K562 (cell line): ENCODE measurements at regions not wholly inside any gene's neighbourhood (a gene's known extent, or its start where the extent isn't known, plus 50 kb on each side); places are given as distances from the start of the nearest gene placed in this dataset.

Experiments used
- ATAC-seq: fragments of 200-7000 bp; cut with Tn5 transposase; 3 replicates; pipeline ENCODE4 v1.9.1; 2020; ENCODE audit warnings: moderate library complexity
- BruUV-seq: library from RNA; stranded (reverse); fragments of 400-500 nt; replicated peaks from 2 replicates; lab custom pipeline; 2021; lab: Mats Ljungman, UMichigan
- CTCF ChIA-PET: fragments of 300-600 bp; formaldehyde crosslinking; extraction: SDS; loops from one replicate; lab custom pipeline; 2021; ENCODE audit warnings: low intra/inter-chr PET ratio; lab: Yijun Ruan, JAX
- POLR2A ChIA-PET: fragments of 300-600, 350-650 bp; sonication (Branson Sonifier 250); formaldehyde crosslinking; extraction: SDS; loops from one replicate; lab custom pipeline; 2021; ENCODE audit warnings: antibody characterized with exemption, inconsistent platforms; lab: Yijun Ruan, JAX
- DNase-seq, 4 experiments: peaks; one replicate each; pipeline versions ENCODE4 v3.0.0 to v3.0.0-alpha.2; 2011 to 2018; ENCODE audit warnings: low spot score in 3 of 4, mixed read lengths in 3 of 4; ENCODE audit errors: extremely low read depth in 1 of 4
- FAIRE-seq: peaks from 2 replicates; lab custom pipeline; 2011; peaks lifted over from hg19 to GRCh38; lab: Jason Lieb, UNC
- H2AFZ ChIP-seq: 2 replicates; pipeline ENCODE4 v1.6.0; 2011; ENCODE audit warnings: low read depth, low read length, control low read depth, inconsistent platforms
- H3K27ac ChIP-seq: fragments of 200-600 bp; 3 replicates; pipeline ENCODE4 v1.8.0; 2011; ENCODE audit warnings: low read depth, mild to moderate bottlenecking, control low read depth, inconsistent platforms, low read length, moderate library complexity, mixed read lengths; ENCODE audit errors: extremely low read depth
- H3K27me3 ChIP-seq, 2 experiments: fragments of 300-600 bp in 1 of 2; 2 replicates in 1 of 2; 3 replicates in 1 of 2; pipeline versions ENCODE4 v1.6.0 to v1.8.0; 2011; ENCODE audit warnings: inconsistent platforms in 2 of 2, low read length in 2 of 2, mild to moderate bottlenecking in 1 of 2, mixed read lengths in 1 of 2, moderate library complexity in 1 of 2; ENCODE audit not compliant: control insufficient read depth in 2 of 2, insufficient read depth in 2 of 2
- H3K36me3 ChIP-seq: fragments of 300-600 bp; 3 replicates; pipeline ENCODE4 v1.8.0; 2011; ENCODE audit warnings: mild to moderate bottlenecking, low read length, inconsistent platforms; ENCODE audit not compliant: control insufficient read depth, insufficient read depth
- H3K4me1 ChIP-seq, 2 experiments: fragments of 200-600 bp in 1 of 2; replicated peaks in 1 of 2; 2 replicates in 1 of 2; 3 replicates in 1 of 2; pipeline versions ENCODE4 v1.5.1 to v1.8.0; 2011; ENCODE audit warnings: inconsistent platforms in 2 of 2, low read length in 2 of 2, mild to moderate bottlenecking in 1 of 2, mixed read lengths in 1 of 2, moderate library complexity in 1 of 2; ENCODE audit not compliant: control insufficient read depth in 2 of 2, insufficient read depth in 2 of 2
- H3K4me2 ChIP-seq: 2 replicates; pipeline ENCODE4 v1.6.1; 2011; ENCODE audit warnings: low read length, control low read depth, inconsistent platforms, mixed read lengths; ENCODE audit not compliant: insufficient read depth
- H3K4me3 ChIP-seq: fragments of 200-600 bp; sonication (generic), shearing (Covaris generic); 2 replicates; pipeline ENCODE4 v1.5.1; 2016; ENCODE audit warnings: control low read depth, inconsistent platforms
- H3K79me2 ChIP-seq: fragments of 200-600 bp; 3 replicates; pipeline ENCODE4 v1.8.0; 2011; ENCODE audit warnings: low read length, inconsistent platforms; ENCODE audit not compliant: control insufficient read depth, insufficient read depth
- H3K9ac ChIP-seq, 2 experiments: 2 replicates each; pipeline versions ENCODE4 v1.6.0 to v1.6.1; 2011; ENCODE audit warnings: low read depth in 2 of 2, low read length in 2 of 2, control low read depth in 1 of 2, inconsistent platforms in 1 of 2, mild to moderate bottlenecking in 1 of 2, mixed read lengths in 1 of 2; ENCODE audit not compliant: insufficient read depth in 1 of 2
- H3K9me1 ChIP-seq: one replicate; pipeline ENCODE4 v1.6.0; 2011; ENCODE audit warnings: inconsistent platforms, mild to moderate bottlenecking, low read length, moderate library complexity; ENCODE audit not compliant: control insufficient read depth, insufficient read depth
- H3K9me3 ChIP-seq: replicated peaks from 2 replicates; pipeline ENCODE4 v1.5.1; 2011; ENCODE audit warnings: low read depth, low read length, inconsistent platforms; ENCODE audit not compliant: control insufficient read depth, insufficient read depth
- H4K20me1 ChIP-seq: replicated peaks from 2 replicates; pipeline ENCODE4 v1.6.1; 2011; ENCODE audit warnings: low read length, inconsistent platforms, mixed read lengths; ENCODE audit not compliant: control insufficient read depth, insufficient read depth
- ARNT ChIP-seq, 2 experiments: fragments of 450-650 bp; IDR thresholded peaks; 2 replicates each; pipeline ENCODE4 v1.6.1; 2016; ENCODE audit warnings: mild to moderate bottlenecking in 1 of 2
- BMI1 ChIP-seq: fragments of 150-350 bp; IDR thresholded peaks from 2 replicates; pipeline ENCODE4 v1.6.1; 2014; ENCODE audit warnings: low read length
- MTF1 ChIP-seq: fragments of 250-450 bp; sonication (Bioruptor Pico); IDR thresholded peaks from 2 replicates; pipeline ENCODE4 v1.9.0; 2021; ENCODE audit warnings: moderate library complexity, mild to moderate bottlenecking, inconsistent platforms, borderline replicate concordance
- PBX2 ChIP-seq, 2 experiments: IDR thresholded peaks in 1 of 2; conservative IDR thresholded peaks in 1 of 2; 2 replicates each; pipeline ENCODE4 v1.6.1; 2016; ENCODE audit warnings: low read depth in 2 of 2, mild to moderate bottlenecking in 1 of 2, missing compliant biosample characterization in 1 of 2, missing genetic modification characterization in 1 of 2, moderate library complexity in 1 of 2
- RBM14 ChIP-seq: fragments of 200-400 bp; formaldehyde crosslinking; IDR thresholded peaks from 2 replicates; pipeline ENCODE4 v1.6.1; 2018; ENCODE audit warnings: low read depth, mild to moderate bottlenecking, low read length, moderate library complexity, borderline replicate concordance; ENCODE audit not compliant: insufficient read depth
- ZC3H4 ChIP-seq: sonication (generic); formaldehyde crosslinking; IDR thresholded peaks from 2 replicates; pipeline ENCODE4 v1.9.0; 2021; ENCODE audit warnings: missing genetic modification reagents, borderline replicate concordance
- ZNF143 ChIP-seq: sonication (generic); formaldehyde crosslinking; IDR thresholded peaks from 2 replicates; pipeline ENCODE4 v1.9.0; 2022; ENCODE audit warnings: mild to moderate bottlenecking, missing genetic modification reagents
- WGBS: fragments of 100-300 bp; shearing (Covaris generic); methylation state at CpG from one replicate; pipeline ENCODE4 v1.1.6; 2016; ENCODE audit warnings: low coverage, mixed read lengths; ENCODE audit not compliant: insufficient coverage; ENCODE audit errors: missing lambda C conversion rate; 5-methylcytosine and 5-hydroxymethylcytosine counted together
- in situ Hi-C: fragments of 300-500 bp; cut with MboI; formaldehyde crosslinking; loops from 4 replicates; pipeline ENCODE4 v1.15.0; 2018; ENCODE audit warnings: inconsistent platforms, mixed read lengths
- intact Hi-C: fragments of 100-400 bp; cut with micrococcal nuclease; formaldehyde crosslinking; loops from 2 replicates; pipeline ENCODE4 v1.14.2; 2022

DNA sequence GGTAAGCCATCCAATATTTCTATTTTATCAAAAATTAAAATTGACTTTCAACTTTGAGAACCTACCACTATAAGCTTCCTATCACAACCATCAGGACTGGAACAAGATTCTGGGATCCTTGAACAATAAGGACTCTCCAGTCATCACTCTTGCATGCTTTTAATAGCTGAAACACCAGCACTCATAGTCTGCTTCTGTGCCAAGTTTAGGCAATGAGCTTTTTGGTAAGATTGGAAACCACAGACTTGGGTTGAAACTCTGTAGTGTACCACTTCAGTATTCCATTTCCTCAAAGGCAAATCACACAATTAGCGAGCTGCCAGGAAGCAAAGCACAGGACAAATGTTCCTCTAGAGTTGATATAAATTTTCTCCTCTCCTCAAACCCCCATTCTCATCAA, 1065.8 kb upstream of the SLC39A10 start:
- no peaks in the 10 kb centered on the region for H3K79me2 ChIP-seq
- DNase-seq = no peak
- TF ChIP-seq BMI1 (no peak), ZNF143 (CRISPR knock-in tag) (no peak), PBX2 (CRISPR knock-in tag; IDR thresholded peaks at IDR 0.05; ENCODE audit: low read depth) (no peak), PBX2 (tag; conservative IDR thresholded peaks at IDR 0.05; ENCODE audit: low read depth) (no peak), MTF1 (CRISPR knock-in tag) (no peak), ARNT (IDR thresholded peaks at IDR 0.05) (no peak), ZC3H4 (no peak), RBM14 (no peak)
- TF ChIP-seq, all 486 proteins: peak for 0
- Histone ChIP-seq H3K9me1 (no peaks in the 10 kb centered on the region), H2AFZ (no peak overlapping the region), H4K20me1 (no peaks in the 10 kb centered on the region), H3K9ac (no peak overlapping the region), H3K9me3 (no peaks in the 10 kb centered on the region), H3K27me3 (no peaks in the 10 kb centered on the region), H3K4me3 (no peak overlapping the region), H3K4me1 (no peaks in the 10 kb centered on the region), H3K4me2 (no peak overlapping the region), H3K36me3 (no peaks in the 10 kb centered on the region), H3K27ac (no peak overlapping the region)
- BruUV-seq = no TSS peak
- FAIRE-seq = no peak
- no peak for ATAC-seq
- WGBS = 0% methylated on average over 1 of the region's 1 CpG
- ChIA-PET POLR2A (no interaction called here), CTCF (no interaction called here)
- intact Hi-C loops (no loop called here), in situ Hi-C loops (no loop called here)
